Suppressor macrophage treated with lipopolysaccharide for 1 hour (primary cell): ENCODE measurements at regions not wholly inside any gene's neighbourhood (a gene's known extent, or its start where the extent isn't known, plus 50 kb on each side); places are given as distances from the start of the nearest gene placed in this dataset.
A peak's percentile ranks its signal among the peaks of the same experiment; 100 is the strongest.

Experiments used
- DNase-seq, 3 donors: peaks; one replicate each; pipeline ENCODE4 v3.0.0-alpha.2; 2020 to 2022

GRCh38 chr17:65477600-65477999 lies 83.8 kb downstream of the AXIN2 start:
- DNase-seq = no peak

- DNase-seq = no peak
These were observed 86.8 kb downstream of the AXIN2 start for GRCh38 chr17:65474660-65475059.

- DNase-seq = no peak
These were observed 87.5 kb downstream of the AXIN2 start for GRCh38 chr17:65473985-65474384.

- DNase-seq = no peak
These were observed 88.1 kb downstream of the AXIN2 start for GRCh38 chr17:65473363-65473762.

GRCh38 chr17:65472666-65473309 lies 88.7 kb downstream of the AXIN2 start:
- no peak for DNase-seq

GRCh38 chr17:65470783-65471182 lies 90.7 kb downstream of the AXIN2 start:
- DNase-seq = no peak

GRCh38 chr17:65468321-65468720 lies 93.1 kb downstream of the AXIN2 start:
- no peak for DNase-seq

- no peak for DNase-seq
These were observed 94.3 kb downstream of the AXIN2 start for GRCh38 chr17:65467156-65467555.

GRCh38 chr17:65466547-65466946 lies 94.9 kb downstream of the AXIN2 start:
- DNase-seq = no peak

GRCh38 chr17:65463242-65463641 lies 98.2 kb downstream of the AXIN2 start:
- no peak for DNase-seq

GRCh38 chr17:65459677-65460347 lies 101.6 kb downstream of the AXIN2 start:
- DNase-seq = no peak

- DNase-seq = no peak
These were observed 103.7 kb downstream of the AXIN2 start for GRCh38 chr17:65457635-65458257.

- no peak for DNase-seq
These were observed 104.3 kb downstream of the AXIN2 start for GRCh38 chr17:65457183-65457582.

GRCh38 chr17:65456368-65457151 lies 104.9 kb downstream of the AXIN2 start:
- DNase-seq = no peak

GRCh38 chr17:65455972-65456343 lies 105.5 kb downstream of the AXIN2 start:
- DNase-seq = no peak

GRCh38 chr17:65455154-65455971 lies 106.1 kb downstream of the AXIN2 start:
- DNase-seq = no peak

- DNase-seq = no peak
These were observed 108.1 kb downstream of the AXIN2 start for GRCh38 chr17:65453204-65453931.

GRCh38 chr17:65449495-65449894 lies 112.0 kb downstream of the AXIN2 start:
- DNase-seq = peak in 1 of 3 donors; percentile 0

GRCh38 chr17:65447823-65448222 lies 113.6 kb downstream of the AXIN2 start:
- no peak for DNase-seq

- no peak for DNase-seq
These were observed 114.5 kb downstream of the AXIN2 start for GRCh38 chr17:65446838-65447526.

- DNase-seq = no peak
These were observed 115.4 kb downstream of the AXIN2 start for GRCh38 chr17:65446043-65446442.
